ENCODE measurements at regions not wholly inside any gene's neighbourhood (a gene's known extent, or its start where the extent isn't known, plus 50 kb on each side); places are given as distances from the start of the nearest gene placed in this dataset.
A peak's percentile ranks its signal among the peaks of the same experiment; 100 is the strongest.

- Histone ChIP-seq H3K4me3 (no peak overlapping the region), H3K36me3 (no peaks in the 10 kb centered on the region), H3K9me3 (no peaks in the 10 kb centered on the region), H3K4me1 (no peaks in the 10 kb centered on the region), H3K27ac (no peak overlapping the region), H3K27me3 (no peaks in the 10 kb centered on the region)
- DNase-seq: no peak
- intact Hi-C loops (cut with DNase I): no loop called here
- TF ChIP-seq EP300 (IDR thresholded peaks at IDR 0.05) (no peak), CTCF (IDR thresholded peaks at IDR 0.05) (no peak), POLR2AphosphoS5 (IDR thresholded peaks at IDR 0.05) (no peak), POLR2A (IDR thresholded peaks at IDR 0.05) (no peak)
- 35 to 66% methylated on average over 3 of the region's 3 CpGs for WGBS, 2 donors
Measured at GRCh38 chr20:7361321-7361720, 578.9 kb downstream of the HAO1 start.

- Histone ChIP-seq H3K27me3 (no peaks in the 10 kb centered on the region), H3K36me3 (no peaks in the 10 kb centered on the region), H3K4me3 (no peak overlapping the region), H3K9me3 (no peaks in the 10 kb centered on the region), H3K27ac (no peak overlapping the region), H3K4me1 (no peaks in the 10 kb centered on the region)
- WGBS, 2 donors: 56 to 75% methylated on average over 3 of the region's 3 CpGs
- TF ChIP-seq CTCF (IDR thresholded peaks at IDR 0.05) (no peak), POLR2AphosphoS5 (IDR thresholded peaks at IDR 0.05) (no peak), POLR2A (IDR thresholded peaks at IDR 0.05) (no peak), EP300 (IDR thresholded peaks at IDR 0.05) (no peak)
- intact Hi-C loops (cut with DNase I): no loop called here
- DNase-seq: no peak
Measured at GRCh38 chr20:7361931-7362330, 578.3 kb downstream of the HAO1 start.

GRCh38 chr20:7362601-7363000, 577.7 kb downstream of the HAO1 start:
- H3K27ac ChIP-seq: no peak overlapping the region
- no peaks in the 10 kb centered on the region for H3K36me3 ChIP-seq
- intact Hi-C loops (cut with DNase I): no loop called here
- DNase-seq: no peak
- no peaks in the 10 kb centered on the region for H3K4me1 ChIP-seq
- H3K9me3 ChIP-seq: no peaks in the 10 kb centered on the region
- H3K27me3 ChIP-seq: no peaks in the 10 kb centered on the region
- TF ChIP-seq EP300 (IDR thresholded peaks at IDR 0.05) (no peak), POLR2A (IDR thresholded peaks at IDR 0.05) (no peak), POLR2AphosphoS5 (IDR thresholded peaks at IDR 0.05) (no peak), CTCF (IDR thresholded peaks at IDR 0.05) (no peak)
- H3K4me3 ChIP-seq: no peak overlapping the region
- WGBS, 2 donors: 66 to 68% methylated on average over 2 of the region's 2 CpGs

- WGBS, 2 donors: 90 to 92% methylated on average over 1 of the region's 1 CpG
- no peak for TF ChIP-seq EP300 (IDR thresholded peaks at IDR 0.05)
- TF ChIP-seq POLR2A (IDR thresholded peaks at IDR 0.05): no peak
- TF ChIP-seq POLR2AphosphoS5 (IDR thresholded peaks at IDR 0.05): no peak
- TF ChIP-seq CTCF (IDR thresholded peaks at IDR 0.05): no peak
- Histone ChIP-seq H3K27me3 (no peaks in the 10 kb centered on the region), H3K4me1 (peaks cover 0 to under 1% (median 0%) of the 10 kb centered on the region in 4 donors), H3K27ac (no peak overlapping the region), H3K36me3 (no peaks in the 10 kb centered on the region), H3K9me3 (no peaks in the 10 kb centered on the region), H3K4me3 (no peak overlapping the region)
- no peak for DNase-seq
- intact Hi-C loops (cut with DNase I): no loop called here
Measured at GRCh38 chr20:7366189-7366588, 574.1 kb downstream of the HAO1 start.

- DNase-seq: no peak
- 68 to 77% methylated on average over 3 of the region's 3 CpGs for WGBS, 2 donors
Measured at GRCh38 chr20:7371518-7372163, 568.6 kb downstream of the HAO1 start.

More at GRCh38 chr20:7371518-7372163, 568.6 kb downstream of the HAO1 start:
- TF ChIP-seq POLR2AphosphoS5 (IDR thresholded peaks at IDR 0.05) (peak in 1 of 4 donors; percentile 41), POLR2A (IDR thresholded peaks at IDR 0.05) (no peak)
- Histone ChIP-seq H3K27ac (no peak overlapping the region), H3K36me3 (no peaks in the 10 kb centered on the region), H3K4me1 (peaks cover 0 to 4% (median 0%) of the 10 kb centered on the region in 4 donors), H3K27me3 (no peaks in the 10 kb centered on the region), H3K4me3 (no peak overlapping the region), H3K9me3 (no peaks in the 10 kb centered on the region)
- intact Hi-C loops (cut with DNase I): no loop called here

Data from sigmoid colon (tissue), 6 donors.